GM19455 (cell line): ENCODE measurements at regions not wholly inside any gene's neighbourhood (a gene's known extent, or its start where the extent isn't known, plus 50 kb on each side); places are given as distances from the start of the nearest gene placed in this dataset.

Experiments used
- ATAC-seq: cut with Tn5 transposase; IDR thresholded peaks from one replicate; pipeline ENCODE4 v1.9.1; 2021; ENCODE audit not compliant: unreplicated experiment

- no peak for ATAC-seq
Measured at GRCh38 chr19:28497887-28498286, 715.1 kb downstream of the UQCRFS1 start.

GRCh38 chr19:28497137-28497536 is 715.8 kb downstream of the UQCRFS1 start:
- ATAC-seq: no peak

- no peak for ATAC-seq
Measured at GRCh38 chr19:28495046-28495445, 717.9 kb downstream of the UQCRFS1 start.

GRCh38 chr19:28494461-28494860 is 718.5 kb downstream of the UQCRFS1 start:
- ATAC-seq: no peak

GRCh38 chr19:28493884-28494283 is 719.1 kb downstream of the UQCRFS1 start:
- no peak for ATAC-seq

GRCh38 chr19:28492621-28493020 is 720.3 kb downstream of the UQCRFS1 start:
- ATAC-seq: no peak

GRCh38 chr19:28492201-28492600 is 720.8 kb downstream of the UQCRFS1 start:
- no peak for ATAC-seq

GRCh38 chr19:28489776-28490175 is 723.2 kb downstream of the UQCRFS1 start:
- ATAC-seq: no peak

GRCh38 chr19:28489126-28489660 is 723.8 kb downstream of the UQCRFS1 start:
- no peak for ATAC-seq

- no peak for ATAC-seq
Measured at GRCh38 chr19:28487999-28488398, 725.0 kb downstream of the UQCRFS1 start.

- ATAC-seq: no peak
Measured at GRCh38 chr19:28486926-28487325, 726.0 kb downstream of the UQCRFS1 start.

GRCh38 chr19:28486473-28486872 is 726.5 kb downstream of the UQCRFS1 start:
- no peak for ATAC-seq

GRCh38 chr19:28485292-28485691 is 727.7 kb downstream of the UQCRFS1 start:
- ATAC-seq: no peak

- ATAC-seq: no peak
Measured at GRCh38 chr19:28483197-28483596, 729.8 kb downstream of the UQCRFS1 start.

- no peak for ATAC-seq
Measured at GRCh38 chr19:28482221-28482620, 730.7 kb downstream of the UQCRFS1 start.

- ATAC-seq: no peak
Measured at GRCh38 chr19:28481674-28482073, 731.3 kb downstream of the UQCRFS1 start.

GRCh38 chr19:28475525-28475924 is 737.4 kb downstream of the UQCRFS1 start:
- ATAC-seq: no peak

GRCh38 chr19:28472843-28473242 is 740.1 kb downstream of the UQCRFS1 start:
- no peak for ATAC-seq

- no peak for ATAC-seq
Measured at GRCh38 chr19:28471731-28472510, 741.0 kb downstream of the UQCRFS1 start.

- no peak for ATAC-seq
Measured at GRCh38 chr19:28469544-28469943, 743.4 kb downstream of the UQCRFS1 start.

GRCh38 chr19:28468701-28469459 is 744.1 kb downstream of the UQCRFS1 start:
- no peak for ATAC-seq
